Natural killer cell (primary cell): ENCODE measurements at regions not wholly inside any gene's neighbourhood (a gene's known extent, or its start where the extent isn't known, plus 50 kb on each side); places are given as distances from the start of the nearest gene placed in this dataset.

ENCODE experiments used
- ATAC-seq, 3 donors: fragments of 150-1000 bp in 2 of 3; fragments of 200-7000 bp in 1 of 3; cut with Tn5 transposase; 1 replicate in 1 of 3; 2 replicates in 2 of 3; pipeline ENCODE4 v1.10.0; 2021; ENCODE audit warnings: mild to moderate bottlenecking in 2 of 3, moderate library complexity in 2 of 3
- DNase-seq, 2 donors: peaks; one replicate each; pipeline versions ENCODE4 v3.0.0 to v3.0.0-alpha.2; 2013 to 2021; ENCODE audit warnings: mixed read lengths in 1 of 2
- H3K27ac ChIP-seq: one replicate; pipeline ENCODE4 v1.5.1; 2013; ENCODE audit warnings: mild to moderate bottlenecking, low read length
- H3K27me3 ChIP-seq: one replicate; pipeline ENCODE4 v1.6.1; 2013; ENCODE audit warnings: low read length; ENCODE audit not compliant: control insufficient read depth, insufficient read depth
- H3K36me3 ChIP-seq: one replicate; pipeline ENCODE4 v1.6.1; 2013; ENCODE audit warnings: low read length; ENCODE audit not compliant: control insufficient read depth, insufficient read depth
- H3K4me1 ChIP-seq: one replicate; pipeline ENCODE4 v1.6.1; 2013; ENCODE audit warnings: low read length; ENCODE audit not compliant: control insufficient read depth, insufficient read depth
- H3K4me3 ChIP-seq: one replicate; pipeline ENCODE4 v1.5.1; 2013; ENCODE audit warnings: low read length
- H3K9me3 ChIP-seq: one replicate; pipeline ENCODE4 v1.6.1; 2013; ENCODE audit warnings: low read length; ENCODE audit not compliant: control insufficient read depth, insufficient read depth
- H3K27ac Mint-ChIP-seq, 2 donors: one replicate each; pipeline ENCODE4 v1.8.0; 2022; ENCODE audit warnings: mild to moderate bottlenecking in 2 of 2, mixed read lengths in 2 of 2, moderate library complexity in 1 of 2
- H3K27me3 Mint-ChIP-seq, 2 donors: one replicate each; pipeline ENCODE4 v1.8.0; 2022; ENCODE audit warnings: low read depth in 2 of 2, mixed read lengths in 2 of 2
- H3K36me3 Mint-ChIP-seq: one replicate; pipeline ENCODE4 v1.8.0; 2022; ENCODE audit warnings: mixed read lengths
- H3K4me1 Mint-ChIP-seq, 2 donors: one replicate each; pipeline ENCODE4 v1.8.0; 2022; ENCODE audit warnings: mixed read lengths in 2 of 2
- H3K4me3 Mint-ChIP-seq: one replicate; pipeline ENCODE4 v1.8.0; 2022; ENCODE audit warnings: mild to moderate bottlenecking, moderate library complexity, mixed read lengths
- H3K9me3 Mint-ChIP-seq, 2 donors: one replicate each; pipeline ENCODE4 v1.8.0; 2022; ENCODE audit warnings: mixed read lengths in 2 of 2
- CTCF ChIP-seq: fragments of 200-600 bp; IDR thresholded peaks from one replicate; pipeline ENCODE4 v1.8.0; 2022; ENCODE audit warnings: antibody characterized with exemption
- WGBS: methylation state at CpG from one replicate; pipeline ENCODE4 v1.1.7; 2013; ENCODE audit warnings: missing lambda C conversion rate; ENCODE audit not compliant: insufficient coverage; 5-methylcytosine and 5-hydroxymethylcytosine counted together
- intact Hi-C: fragments of 100-400 bp; cut with micrococcal nuclease; formaldehyde crosslinking; loops from one replicate; pipeline ENCODE4 v1.14.2; 2022

GRCh38 chr2:53312181-53312580 lies 455.4 kb upstream of the CHAC2 start:
- DNase-seq = no peak
- H3K27me3 ChIP-seq = no peaks in the 10 kb centered on the region
- intact Hi-C loops = no loop called here
- H3K4me3 ChIP-seq = no peak overlapping the region
- ATAC-seq = no peak
- H3K27me3 Mint-ChIP-seq = no peaks in the 10 kb centered on the region
- TF ChIP-seq CTCF = no peak
- H3K4me3 Mint-ChIP-seq = no peak overlapping the region
- H3K9me3 ChIP-seq = no peaks in the 10 kb centered on the region
- no peaks in the 10 kb centered on the region for H3K4me1 Mint-ChIP-seq
- H3K9me3 Mint-ChIP-seq = peaks cover 8 to 13% of the 10 kb centered on the region in 2 donors
- H3K36me3 Mint-ChIP-seq = no peaks in the 10 kb centered on the region
- no peak overlapping the region for H3K27ac ChIP-seq
- no peaks in the 10 kb centered on the region for H3K36me3 ChIP-seq
- 89% methylated on average over 3 of the region's 5 CpGs for WGBS
- H3K4me1 ChIP-seq = no peaks in the 10 kb centered on the region
- no peak overlapping the region for H3K27ac Mint-ChIP-seq

- no peak overlapping the region for H3K27ac Mint-ChIP-seq
- no peaks in the 10 kb centered on the region for H3K4me1 ChIP-seq
- intact Hi-C loops = no loop called here
- no peak overlapping the region for H3K27ac ChIP-seq
- H3K36me3 Mint-ChIP-seq = no peaks in the 10 kb centered on the region
- H3K36me3 ChIP-seq = no peaks in the 10 kb centered on the region
- H3K27me3 Mint-ChIP-seq = no peaks in the 10 kb centered on the region
- ATAC-seq (no peak), DNase-seq (no peak)
- 82% methylated on average over 1 of the region's 4 CpGs for WGBS
- no peak overlapping the region for H3K4me3 Mint-ChIP-seq
- peaks cover 0 to 6% of the 10 kb centered on the region in 2 donors for H3K9me3 Mint-ChIP-seq
- no peak overlapping the region for H3K4me3 ChIP-seq
- H3K4me1 Mint-ChIP-seq = no peaks in the 10 kb centered on the region
- no peak for TF ChIP-seq CTCF
- no peaks in the 10 kb centered on the region for H3K9me3 ChIP-seq
- H3K27me3 ChIP-seq = no peaks in the 10 kb centered on the region
Observed at GRCh38 chr2:53303012-53303578, 464.5 kb upstream of the CHAC2 start.

- no peak overlapping the region for H3K4me3 Mint-ChIP-seq
- H3K36me3 Mint-ChIP-seq = no peaks in the 10 kb centered on the region
- WGBS = no CpG with 5 or more reads among the region's 1 CpG
- no peak for TF ChIP-seq CTCF
- no peaks in the 10 kb centered on the region for H3K9me3 ChIP-seq
- H3K4me3 ChIP-seq = no peak overlapping the region
- no peak for ATAC-seq
- H3K27me3 ChIP-seq = no peaks in the 10 kb centered on the region
- H3K27me3 Mint-ChIP-seq = no peaks in the 10 kb centered on the region
- no peak overlapping the region for H3K27ac Mint-ChIP-seq
- no peaks in the 10 kb centered on the region for H3K36me3 ChIP-seq
- no peak overlapping the region for H3K27ac ChIP-seq
- intact Hi-C loops = no loop called here
- peaks cover 0 to 6% of the 10 kb centered on the region in 2 donors for H3K9me3 Mint-ChIP-seq
- no peaks in the 10 kb centered on the region for H3K4me1 Mint-ChIP-seq
- H3K4me1 ChIP-seq = no peaks in the 10 kb centered on the region
- DNase-seq = no peak
Observed at GRCh38 chr2:53302455-53302854, 465.1 kb upstream of the CHAC2 start.

- ATAC-seq = no peak
- no peak for TF ChIP-seq CTCF
- Histone ChIP-seq H3K36me3 (no peaks in the 10 kb centered on the region), H3K9me3 (no peaks in the 10 kb centered on the region), H3K4me3 (no peak overlapping the region), H3K27ac (no peak overlapping the region), H3K4me1 (no peaks in the 10 kb centered on the region), H3K27me3 (no peaks in the 10 kb centered on the region)
- intact Hi-C loops = no loop called here
- Mint-ChIP-seq H3K27me3 (no peaks in the 10 kb centered on the region), H3K4me1 (no peaks in the 10 kb centered on the region), H3K4me3 (no peak overlapping the region), H3K27ac (no peak overlapping the region), H3K36me3 (peaks cover 6% of the 10 kb centered on the region), H3K9me3 (peaks cover 9 to 11% of the 10 kb centered on the region in 2 donors)
- no peak for DNase-seq
Observed at GRCh38 chr2:53289309-53290006, 478.1 kb upstream of the CHAC2 start.
